Endodermal cell (in vitro differentiated cells): ENCODE measurements at regions not wholly inside any gene's neighbourhood (a gene's known extent, or its start where the extent isn't known, plus 50 kb on each side); places are given as distances from the start of the nearest gene placed in this dataset.

Source experiments
- DNase-seq: peaks from one replicate; pipeline ENCODE4 v3.0.0-alpha.2; 2017
- H3K27ac ChIP-seq: 2 replicates; pipeline ENCODE4 v1.5.1; 2013; ENCODE audit warnings: mild to moderate bottlenecking, low read depth, low read length, moderate library complexity
- H3K27me3 ChIP-seq: 2 replicates; pipeline ENCODE4 v1.6.1; 2013; ENCODE audit warnings: mild to moderate bottlenecking, low read length, moderate library complexity; ENCODE audit not compliant: insufficient read depth, control insufficient read depth, poor library complexity, severe bottlenecking
- H3K36me3 ChIP-seq: 2 replicates; pipeline ENCODE4 v1.7.0; 2013; ENCODE audit warnings: mild to moderate bottlenecking, low read length, moderate library complexity; ENCODE audit not compliant: control insufficient read depth, insufficient read depth
- H3K4me1 ChIP-seq: one replicate; pipeline ENCODE4 v1.7.0; 2013; ENCODE audit warnings: low read length; ENCODE audit not compliant: control insufficient read depth, insufficient read depth
- H3K4me3 ChIP-seq: 2 replicates; pipeline ENCODE4 v1.5.1; 2013; ENCODE audit warnings: mild to moderate bottlenecking, low read length, moderate library complexity
- H3K9ac ChIP-seq: 2 replicates; pipeline ENCODE4 v1.6.1; 2013; ENCODE audit warnings: mild to moderate bottlenecking, low read length, moderate library complexity; ENCODE audit not compliant: poor library complexity, severe bottlenecking; ENCODE audit errors: extremely low read depth
- H3K9me3 ChIP-seq: 2 replicates; pipeline ENCODE4 v1.6.1; 2013; ENCODE audit warnings: mild to moderate bottlenecking, low read length, moderate library complexity; ENCODE audit not compliant: control insufficient read depth
- H3K27ac Mint-ChIP-seq: 2 replicates; pipeline ENCODE4 v1.8.0; 2020; ENCODE audit warnings: mixed read lengths
- H3K27me3 Mint-ChIP-seq: 2 replicates; pipeline ENCODE4 v1.8.0; 2021; ENCODE audit warnings: mild to moderate bottlenecking, mixed read lengths; ENCODE audit not compliant: insufficient read depth
- H3K36me3 Mint-ChIP-seq: 2 replicates; pipeline ENCODE4 v1.8.0; 2020; ENCODE audit warnings: low read depth, mixed read lengths
- H3K4me1 Mint-ChIP-seq: 2 replicates; pipeline ENCODE4 v1.8.0; 2020; ENCODE audit warnings: mixed read lengths
- H3K4me3 Mint-ChIP-seq: 2 replicates; pipeline ENCODE4 v1.8.0; 2020; ENCODE audit warnings: mild to moderate bottlenecking, moderate library complexity, mixed read lengths
- H3K9me3 Mint-ChIP-seq: 2 replicates; pipeline ENCODE4 v1.8.0; 2020; ENCODE audit warnings: mild to moderate bottlenecking, mixed read lengths
- WGBS, 2 experiments: methylation state at CpG; one replicate each; pipeline versions ENCODE4 v1.1.5 to v1.1.7; 2013; ENCODE audit warnings: missing lambda C conversion rate in 2 of 2, mixed read lengths in 1 of 2; ENCODE audit not compliant: insufficient coverage in 1 of 2, insufficient read length in 1 of 2; 5-methylcytosine and 5-hydroxymethylcytosine counted together
- TF ChIP-seq, protein P1 (sequence below): fragments of 200-600 bp; sonication (generic); conservative IDR thresholded peaks from 2 replicates; pipeline ENCODE4 v1.5.0; 2021; ENCODE audit warnings: antibody characterized with exemption, mild to moderate bottlenecking

GRCh38 chr10:27618906-27619305, 114.8 kb downstream of the RAB18 start:
- Histone ChIP-seq H3K27ac (no peak overlapping the region), H3K27me3 (no peaks in the 10 kb centered on the region), H3K9ac (no peak overlapping the region), H3K9me3 (no peaks in the 10 kb centered on the region), H3K4me3 (no peak overlapping the region), H3K4me1 (no peaks in the 10 kb centered on the region), H3K36me3 (no peaks in the 10 kb centered on the region)
- TF ChIP-seq, protein P1, sequence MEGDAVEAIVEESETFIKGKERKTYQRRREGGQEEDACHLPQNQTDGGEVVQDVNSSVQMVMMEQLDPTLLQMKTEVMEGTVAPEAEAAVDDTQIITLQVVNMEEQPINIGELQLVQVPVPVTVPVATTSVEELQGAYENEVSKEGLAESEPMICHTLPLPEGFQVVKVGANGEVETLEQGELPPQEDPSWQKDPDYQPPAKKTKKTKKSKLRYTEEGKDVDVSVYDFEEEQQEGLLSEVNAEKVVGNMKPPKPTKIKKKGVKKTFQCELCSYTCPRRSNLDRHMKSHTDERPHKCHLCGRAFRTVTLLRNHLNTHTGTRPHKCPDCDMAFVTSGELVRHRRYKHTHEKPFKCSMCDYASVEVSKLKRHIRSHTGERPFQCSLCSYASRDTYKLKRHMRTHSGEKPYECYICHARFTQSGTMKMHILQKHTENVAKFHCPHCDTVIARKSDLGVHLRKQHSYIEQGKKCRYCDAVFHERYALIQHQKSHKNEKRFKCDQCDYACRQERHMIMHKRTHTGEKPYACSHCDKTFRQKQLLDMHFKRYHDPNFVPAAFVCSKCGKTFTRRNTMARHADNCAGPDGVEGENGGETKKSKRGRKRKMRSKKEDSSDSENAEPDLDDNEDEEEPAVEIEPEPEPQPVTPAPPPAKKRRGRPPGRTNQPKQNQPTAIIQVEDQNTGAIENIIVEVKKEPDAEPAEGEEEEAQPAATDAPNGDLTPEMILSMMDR = no peak
- Mint-ChIP-seq H3K27ac (no peak overlapping the region), H3K4me3 (no peak overlapping the region), H3K36me3 (no peaks in the 10 kb centered on the region), H3K9me3 (peaks cover 8% of the 10 kb centered on the region), H3K4me1 (peaks cover 4% of the 10 kb centered on the region), H3K27me3 (no peaks in the 10 kb centered on the region)
- WGBS, 2 experiments = 89 to 91% methylated on average over 5 to 10 of the region's 10 CpGs
- no peak for DNase-seq

DNA sequence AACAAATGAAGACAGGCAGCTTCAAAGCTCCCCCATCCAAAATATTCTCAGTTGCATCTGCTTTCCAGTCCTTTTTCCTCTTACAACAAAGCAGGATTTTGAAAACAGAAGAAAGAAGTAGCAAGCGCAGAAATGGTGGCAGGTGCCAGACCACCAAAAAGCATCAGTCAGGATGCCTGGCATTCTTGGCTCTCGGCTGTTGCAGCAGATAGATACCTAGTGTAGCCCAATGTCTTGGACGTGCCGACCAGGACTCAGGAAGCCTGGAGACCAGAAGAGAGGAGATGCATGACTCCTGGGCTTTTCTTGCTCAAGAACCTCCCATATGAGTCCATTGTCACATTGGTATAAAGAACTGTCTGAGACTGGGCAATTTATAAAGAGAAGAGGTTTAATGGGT, 115.2 kb downstream of the RAB18 start:
- Histone ChIP-seq H3K9ac (no peak overlapping the region), H3K9me3 (no peaks in the 10 kb centered on the region), H3K27me3 (no peaks in the 10 kb centered on the region), H3K27ac (no peak overlapping the region), H3K36me3 (no peaks in the 10 kb centered on the region), H3K4me3 (no peak overlapping the region), H3K4me1 (no peaks in the 10 kb centered on the region)
- Mint-ChIP-seq H3K27me3 (no peaks in the 10 kb centered on the region), H3K4me3 (no peak overlapping the region), H3K36me3 (no peaks in the 10 kb centered on the region), H3K4me1 (peaks cover 5% of the 10 kb centered on the region), H3K9me3 (peaks cover 8% of the 10 kb centered on the region), H3K27ac (no peak overlapping the region)
- TF ChIP-seq, protein P1 = no peak
- DNase-seq = no peak
- WGBS, 2 experiments = 88 to 96% methylated on average over 4 of the region's 4 CpGs

DNA sequence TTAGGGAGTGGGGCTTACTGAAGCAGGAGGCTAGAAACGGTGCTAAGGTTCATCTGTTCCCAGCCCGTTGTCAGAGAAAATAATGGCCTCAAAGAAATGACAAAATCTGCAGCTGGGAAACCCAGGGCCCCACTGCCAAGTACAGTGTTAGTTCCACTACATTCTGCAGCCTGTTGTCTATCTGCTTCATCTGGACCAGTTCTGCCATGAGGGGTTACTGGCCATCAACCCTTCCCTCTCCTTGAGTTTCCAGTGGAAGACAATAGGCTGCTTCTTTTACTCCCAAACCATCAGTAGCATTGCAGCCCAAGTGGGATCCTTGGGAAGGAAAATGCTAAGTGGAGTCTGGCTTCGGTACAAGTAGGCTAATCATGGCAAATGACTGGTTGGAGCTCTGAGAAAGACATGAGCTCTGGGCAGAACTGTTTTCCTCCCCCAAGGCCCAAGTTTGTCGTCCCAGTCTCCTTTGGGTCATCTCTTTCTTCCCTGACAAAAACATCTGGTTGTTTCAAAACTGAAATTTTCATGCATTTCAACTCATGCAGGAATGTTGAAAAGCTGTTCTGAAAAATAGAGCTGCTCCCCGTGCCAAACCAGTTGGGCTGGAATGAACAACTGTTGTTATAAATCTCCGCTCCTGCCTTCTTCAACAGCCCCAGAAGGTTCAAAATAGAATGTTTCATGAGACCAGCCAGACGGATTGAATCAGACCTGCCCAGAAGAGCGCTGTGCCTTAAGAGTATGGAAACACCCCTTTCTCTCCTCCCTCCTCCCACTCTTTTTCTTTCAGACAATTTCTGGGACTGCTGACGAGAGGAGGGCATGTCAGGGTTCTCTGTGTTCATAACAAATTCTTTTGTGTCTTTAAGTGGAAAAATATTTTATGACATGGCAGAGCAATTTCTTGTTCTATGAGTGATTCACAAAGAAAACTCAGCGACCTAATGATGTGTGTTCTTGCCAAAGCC, 116.6 kb downstream of the RAB18 start:
- Histone ChIP-seq H3K4me3 (no peak overlapping the region), H3K9me3 (no peaks in the 10 kb centered on the region), H3K9ac (no peak overlapping the region), H3K27me3 (no peaks in the 10 kb centered on the region), H3K4me1 (no peaks in the 10 kb centered on the region), H3K27ac (no peak overlapping the region), H3K36me3 (no peaks in the 10 kb centered on the region)
- Mint-ChIP-seq H3K4me1 (peaks cover 15% of the 10 kb centered on the region), H3K27ac (no peak overlapping the region), H3K4me3 (no peak overlapping the region), H3K9me3 (peaks cover 8% of the 10 kb centered on the region), H3K36me3 (no peaks in the 10 kb centered on the region), H3K27me3 (no peaks in the 10 kb centered on the region)
- TF ChIP-seq, protein P1 = no peak
- no peak for DNase-seq
- WGBS, 2 experiments = 89 to 93% methylated on average over 6 to 10 of the region's 10 CpGs
